ENCODE measurements at regions not wholly inside any gene's neighbourhood (a gene's known extent, or its start where the extent isn't known, plus 50 kb on each side); places are given as distances from the start of the nearest gene placed in this dataset.
A peak's percentile ranks its signal among the peaks of the same experiment; 100 is the strongest.
"Not testable (repeated sequence)": the region's sequence is repeated elsewhere in the genome, so short reads cannot be mapped to it uniquely, and the experiment has no call there.

GRCh38 chr6:137933696-137934095 is 66.6 kb downstream of the TNFAIP3 start:
- no peak for DNase-seq
- in situ Hi-C loops (cut with HindIII; ENCODE audit: low pct_ligation_motif_present, low pct_unique_long_range_greater_than_20kb, low sequenced_read_pairs), result no loop called here

GRCh38 chr6:137936798-137937197 is 69.7 kb downstream of the TNFAIP3 start:
- in situ Hi-C loops (cut with HindIII; ENCODE audit: low pct_ligation_motif_present, low pct_unique_long_range_greater_than_20kb, low sequenced_read_pairs), result no loop called here
- no peak for DNase-seq

- no peak for DNase-seq
- in situ Hi-C loops (cut with HindIII; ENCODE audit: low pct_ligation_motif_present, low pct_unique_long_range_greater_than_20kb, low sequenced_read_pairs), result no loop called here
Measured at GRCh38 chr6:137937834-137938233, 70.8 kb downstream of the TNFAIP3 start.

- in situ Hi-C loops (cut with HindIII; ENCODE audit: low pct_ligation_motif_present, low pct_unique_long_range_greater_than_20kb, low sequenced_read_pairs), result no loop called here
Measured at GRCh38 chr6:137938770-137939379, 71.8 kb downstream of the TNFAIP3 start.

GRCh38 chr6:137941995-137942394 is 74.9 kb downstream of the TNFAIP3 start:
- in situ Hi-C loops (cut with HindIII; ENCODE audit: low pct_ligation_motif_present, low pct_unique_long_range_greater_than_20kb, low sequenced_read_pairs), result no loop called here

More at GRCh38 chr6:137938770-137939379, 71.8 kb downstream of the TNFAIP3 start:
- DNase-seq, result no peak

GRCh38 chr6:137942736-137943135 is 75.7 kb downstream of the TNFAIP3 start:
- in situ Hi-C loops (cut with HindIII; ENCODE audit: low pct_ligation_motif_present, low pct_unique_long_range_greater_than_20kb, low sequenced_read_pairs), result no loop called here
- no peak for DNase-seq

More at GRCh38 chr6:137941995-137942394, 74.9 kb downstream of the TNFAIP3 start:
- DNase-seq, result no peak

- in situ Hi-C loops (cut with HindIII; ENCODE audit: low pct_ligation_motif_present, low pct_unique_long_range_greater_than_20kb, low sequenced_read_pairs); DNase-seq: not testable (repeated sequence)
Measured at GRCh38 chr6:137944381-137944780, 77.3 kb downstream of the TNFAIP3 start.

- peak; percentile 20 for DNase-seq
- in situ Hi-C loops (cut with HindIII; ENCODE audit: low pct_ligation_motif_present, low pct_unique_long_range_greater_than_20kb, low sequenced_read_pairs), result no loop called here
Measured at GRCh38 chr6:137944793-137945498, 77.9 kb downstream of the TNFAIP3 start.

- no peak for DNase-seq
- in situ Hi-C loops (cut with HindIII; ENCODE audit: low pct_ligation_motif_present, low pct_unique_long_range_greater_than_20kb, low sequenced_read_pairs), result no loop called here
Measured at GRCh38 chr6:137949686-137950390, 82.8 kb downstream of the TNFAIP3 start.

GRCh38 chr6:137950581-137950980 is 83.5 kb downstream of the TNFAIP3 start:
- no peak for DNase-seq
- in situ Hi-C loops (cut with HindIII; ENCODE audit: low pct_ligation_motif_present, low pct_unique_long_range_greater_than_20kb, low sequenced_read_pairs), result no loop called here

- in situ Hi-C loops (cut with HindIII; ENCODE audit: low pct_ligation_motif_present, low pct_unique_long_range_greater_than_20kb, low sequenced_read_pairs), result no loop called here
- no peak for DNase-seq
Measured at GRCh38 chr6:137951064-137951597, 84.1 kb downstream of the TNFAIP3 start.

GRCh38 chr6:137952247-137952646 is 85.2 kb downstream of the TNFAIP3 start:
- in situ Hi-C loops (cut with HindIII; ENCODE audit: low pct_ligation_motif_present, low pct_unique_long_range_greater_than_20kb, low sequenced_read_pairs), result no loop called here
- DNase-seq, result no peak

- in situ Hi-C loops (cut with HindIII; ENCODE audit: low pct_ligation_motif_present, low pct_unique_long_range_greater_than_20kb, low sequenced_read_pairs), result no loop called here
- no peak for DNase-seq
Measured at GRCh38 chr6:137953761-137954160, 86.7 kb downstream of the TNFAIP3 start.

- in situ Hi-C loops (cut with HindIII; ENCODE audit: low pct_ligation_motif_present, low pct_unique_long_range_greater_than_20kb, low sequenced_read_pairs), result no loop called here
- no peak for DNase-seq
Measured at GRCh38 chr6:137954253-137954652, 87.2 kb downstream of the TNFAIP3 start.

- in situ Hi-C loops (cut with HindIII; ENCODE audit: low pct_ligation_motif_present, low pct_unique_long_range_greater_than_20kb, low sequenced_read_pairs), result no loop called here
- DNase-seq, result no peak
Measured at GRCh38 chr6:137956098-137956488, 89.0 kb downstream of the TNFAIP3 start.

GRCh38 chr6:137957471-137957870 is 90.4 kb downstream of the TNFAIP3 start:
- DNase-seq, result no peak
- in situ Hi-C loops (cut with HindIII; ENCODE audit: low pct_ligation_motif_present, low pct_unique_long_range_greater_than_20kb, low sequenced_read_pairs), result no loop called here

GRCh38 chr6:137958811-137959565 is 91.9 kb downstream of the TNFAIP3 start:
- in situ Hi-C loops (cut with HindIII; ENCODE audit: low pct_ligation_motif_present, low pct_unique_long_range_greater_than_20kb, low sequenced_read_pairs), result no loop called here
- DNase-seq, result no peak

- no peak for DNase-seq
Measured at GRCh38 chr6:137962725-137963124, 95.7 kb downstream of the TNFAIP3 start.

GRCh38 chr6:137964876-137965275 is 97.8 kb downstream of the TNFAIP3 start:
- in situ Hi-C loops (cut with HindIII; ENCODE audit: low pct_ligation_motif_present, low pct_unique_long_range_greater_than_20kb, low sequenced_read_pairs), result no loop called here
- DNase-seq, result no peak

More at GRCh38 chr6:137962725-137963124, 95.7 kb downstream of the TNFAIP3 start:
- in situ Hi-C loops (cut with HindIII; ENCODE audit: low pct_ligation_motif_present, low pct_unique_long_range_greater_than_20kb, low sequenced_read_pairs), result no loop called here

Data from ACHN (cell line).